Activated T-helper 2 cell treated with anti-CD3 and anti-CD28 coated beads, Interferon-gamma antibody, Interleukin-2, Interleukin-4, amounts not matched to agents 10 μg/mL and 5 μg/mL and 100 μg/mL, durations not matched to agents 14 hours and 24 hours and 36 hours (primary cell): ENCODE measurements at regions not wholly inside any gene's neighbourhood (a gene's known extent, or its start where the extent isn't known, plus 50 kb on each side); places are given as distances from the start of the nearest gene placed in this dataset.
"Not testable (repeated sequence)": the region's sequence is repeated elsewhere in the genome, so short reads cannot be mapped to it uniquely, and the experiment has no call there.

Experiments
- DNase-seq: peaks from one replicate; pipeline ENCODE4 v3.0.0; 2021; ENCODE audit warnings: low spot score
- H3K27ac Mint-ChIP-seq: one replicate; pipeline ENCODE4 v1.8.0; 2021; ENCODE audit warnings: mixed read lengths
- H3K27me3 Mint-ChIP-seq: one replicate; pipeline ENCODE4 v1.8.0; 2021; ENCODE audit warnings: low read depth, mixed read lengths
- H3K36me3 Mint-ChIP-seq: one replicate; pipeline ENCODE4 v1.8.0; 2021; ENCODE audit warnings: low read depth, mixed read lengths
- H3K4me1 Mint-ChIP-seq: one replicate; pipeline ENCODE4 v1.8.0; 2021; ENCODE audit warnings: low read depth, mixed read lengths
- H3K4me3 Mint-ChIP-seq: one replicate; pipeline ENCODE4 v1.8.0; 2021; ENCODE audit warnings: low read depth, mild to moderate bottlenecking, moderate library complexity, mixed read lengths
- H3K9me3 Mint-ChIP-seq: one replicate; pipeline ENCODE4 v1.8.0; 2021; ENCODE audit warnings: mixed read lengths
- intact Hi-C: fragments of 100-400 bp; cut with micrococcal nuclease; formaldehyde crosslinking; loops from one replicate; pipeline ENCODE4 v1.15.1; 2023

DNA sequence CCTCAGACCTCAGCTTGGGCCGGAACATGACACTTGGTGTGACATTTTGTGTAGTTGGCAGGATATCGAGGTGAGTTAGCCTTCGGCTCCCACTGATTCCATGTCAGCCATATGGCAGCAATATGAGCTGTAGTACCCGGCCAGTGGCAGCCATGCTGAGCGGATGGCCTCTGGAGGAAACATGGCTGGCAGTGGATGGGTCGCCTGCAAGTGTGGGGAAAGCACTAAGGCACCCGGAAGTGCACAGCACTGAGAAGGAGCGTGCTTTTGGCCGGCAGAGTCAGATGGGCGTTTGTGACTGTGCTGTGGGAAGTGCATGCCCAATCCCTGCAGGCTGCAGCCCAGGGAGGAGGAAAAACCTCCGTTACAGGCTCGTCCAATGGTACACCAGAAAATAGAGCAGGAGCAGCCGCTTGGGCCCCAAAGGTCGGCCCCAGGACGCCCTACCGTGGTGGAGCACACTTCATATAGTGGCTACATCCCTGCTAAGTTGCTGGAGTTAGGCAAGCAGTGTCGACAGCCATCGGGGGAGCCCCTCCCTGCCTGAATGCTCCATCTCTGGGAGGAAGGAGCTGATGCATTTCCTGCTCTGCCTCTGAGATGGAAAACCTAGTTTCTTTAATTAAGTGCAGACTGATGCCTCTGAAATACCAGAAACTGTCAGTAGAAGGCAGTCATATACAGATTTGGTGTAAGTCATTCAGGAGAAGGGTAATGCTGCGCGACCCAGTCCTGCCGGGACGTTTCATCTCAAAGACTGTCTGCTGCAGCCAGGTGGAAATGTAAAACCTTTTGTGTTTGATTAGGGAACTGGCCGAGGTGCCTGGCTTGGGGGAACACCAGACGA is 2185.8 kb upstream of the ACO1 start:
- H3K9me3 Mint-ChIP-seq: peaks cover 13% of the 10 kb centered on the region
- H3K4me1 Mint-ChIP-seq: no peaks in the 10 kb centered on the region
- DNase-seq: no peak
- H3K4me3 Mint-ChIP-seq: no peak overlapping the region
- no peaks in the 10 kb centered on the region for H3K36me3 Mint-ChIP-seq
- no peak overlapping the region for H3K27ac Mint-ChIP-seq
- intact Hi-C loops: no loop called here
- H3K27me3 Mint-ChIP-seq: no peaks in the 10 kb centered on the region

DNA sequence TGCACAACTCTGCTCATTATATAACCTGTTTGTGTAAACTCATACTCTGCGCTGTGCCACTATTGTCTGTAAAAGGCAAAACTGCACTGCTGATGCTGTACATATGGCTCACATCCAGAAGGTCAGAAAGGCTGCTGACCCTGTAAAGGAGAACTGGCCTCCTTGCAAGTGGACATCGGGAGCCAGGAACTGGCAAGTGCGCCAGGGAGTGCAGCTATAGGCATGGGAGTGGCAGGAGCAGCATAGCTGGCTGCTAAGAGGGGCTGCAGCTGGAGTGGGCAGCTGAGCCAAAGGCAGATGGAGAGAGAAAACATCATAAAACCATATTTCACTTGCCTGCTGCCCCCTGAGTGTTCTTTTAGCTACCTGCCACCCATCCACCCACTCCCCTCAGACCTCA is 2183.4 kb upstream of the ACO1 start:
- Mint-ChIP-seq H3K27ac (no peak overlapping the region), H3K36me3 (no peaks in the 10 kb centered on the region), H3K4me1 (no peaks in the 10 kb centered on the region), H3K4me3 (no peak overlapping the region), H3K9me3 (peaks cover 17% of the 10 kb centered on the region), H3K27me3 (no peaks in the 10 kb centered on the region)
- no peak for DNase-seq
- intact Hi-C loops: no loop called here

DNA sequence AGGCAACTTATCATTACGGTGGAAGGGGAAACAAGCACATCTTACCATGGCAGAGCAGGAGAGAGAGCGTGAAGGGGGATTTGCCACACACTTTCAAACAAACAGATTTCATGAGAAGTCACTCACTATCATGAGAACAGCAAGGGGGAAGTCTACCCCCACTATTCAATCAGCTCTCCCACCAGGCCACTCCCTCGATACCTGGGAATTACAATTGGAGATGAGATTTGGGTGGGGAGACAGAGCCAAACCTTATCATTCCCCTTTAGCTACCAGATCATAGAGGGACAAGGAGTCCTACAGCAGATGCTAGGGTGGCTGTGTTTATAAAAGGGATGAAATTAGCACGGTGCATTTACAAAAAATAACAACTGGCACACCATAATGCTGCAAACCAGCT is 2149.4 kb upstream of the ACO1 start:
- Mint-ChIP-seq H3K4me1 (no peaks in the 10 kb centered on the region), H3K27ac (no peak overlapping the region), H3K27me3 (no peaks in the 10 kb centered on the region), H3K4me3 (no peak overlapping the region), H3K36me3 (no peaks in the 10 kb centered on the region), H3K9me3 (no peaks in the 10 kb centered on the region)
- DNase-seq: no peak
- intact Hi-C loops: no loop called here

DNA sequence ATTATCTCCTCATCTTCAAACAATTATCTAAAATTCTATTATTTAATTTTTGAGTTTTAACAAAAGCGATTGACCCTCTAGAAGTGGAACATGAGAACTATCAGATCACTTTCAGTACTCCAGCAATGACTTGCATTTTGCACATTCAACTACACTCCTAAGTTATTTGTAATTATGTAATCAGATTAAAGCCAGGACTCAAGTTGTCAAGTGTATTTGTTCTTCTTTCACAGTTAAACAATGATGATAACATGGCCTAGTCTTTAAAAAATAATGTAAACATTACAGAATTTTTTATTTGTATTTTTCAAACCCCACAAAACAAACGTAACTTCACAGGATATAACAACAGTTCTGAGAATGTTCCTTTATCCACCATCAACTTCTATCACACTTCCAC is 2148.9 kb upstream of the ACO1 start:
- no peaks in the 10 kb centered on the region for H3K9me3 Mint-ChIP-seq
- H3K4me1 Mint-ChIP-seq: no peaks in the 10 kb centered on the region
- no peak overlapping the region for H3K27ac Mint-ChIP-seq
- DNase-seq: no peak
- no peak overlapping the region for H3K4me3 Mint-ChIP-seq
- intact Hi-C loops: no loop called here
- H3K36me3 Mint-ChIP-seq: no peaks in the 10 kb centered on the region
- H3K27me3 Mint-ChIP-seq: no peaks in the 10 kb centered on the region

GRCh38 chr9:30239878-30240277 is 2144.6 kb upstream of the ACO1 start:
- Mint-ChIP-seq H3K4me3 (no peak overlapping the region), H3K27ac (no peak overlapping the region), H3K27me3 (no peaks in the 10 kb centered on the region), H3K9me3 (no peaks in the 10 kb centered on the region), H3K36me3 (no peaks in the 10 kb centered on the region), H3K4me1 (no peaks in the 10 kb centered on the region)
- intact Hi-C loops: no loop called here
- DNase-seq: no peak

DNA sequence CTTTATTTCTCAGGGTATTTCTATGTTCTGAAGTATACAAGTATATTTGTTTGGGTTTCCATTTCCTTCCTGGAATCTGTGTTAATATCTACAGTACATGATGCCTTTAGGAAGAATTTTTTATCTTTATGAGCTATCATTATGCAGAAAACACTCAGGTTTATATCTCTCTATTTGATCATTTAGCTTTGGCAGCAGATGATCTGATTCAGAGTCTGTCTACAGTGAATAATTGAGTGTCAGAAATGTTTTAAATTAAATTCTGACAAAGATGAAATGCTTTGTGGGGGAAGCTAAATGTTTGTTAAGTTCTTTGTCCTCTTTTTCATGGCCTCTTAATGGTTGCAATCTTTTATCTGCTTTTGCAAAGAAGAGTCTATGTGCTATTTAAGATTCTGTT is 2141.0 kb upstream of the ACO1 start:
- H3K4me1 Mint-ChIP-seq: no peaks in the 10 kb centered on the region
- H3K27me3 Mint-ChIP-seq: no peaks in the 10 kb centered on the region
- no peaks in the 10 kb centered on the region for H3K9me3 Mint-ChIP-seq
- H3K27ac Mint-ChIP-seq: no peak overlapping the region
- no peak for DNase-seq
- H3K4me3 Mint-ChIP-seq: no peak overlapping the region
- intact Hi-C loops: no loop called here
- no peaks in the 10 kb centered on the region for H3K36me3 Mint-ChIP-seq

DNA sequence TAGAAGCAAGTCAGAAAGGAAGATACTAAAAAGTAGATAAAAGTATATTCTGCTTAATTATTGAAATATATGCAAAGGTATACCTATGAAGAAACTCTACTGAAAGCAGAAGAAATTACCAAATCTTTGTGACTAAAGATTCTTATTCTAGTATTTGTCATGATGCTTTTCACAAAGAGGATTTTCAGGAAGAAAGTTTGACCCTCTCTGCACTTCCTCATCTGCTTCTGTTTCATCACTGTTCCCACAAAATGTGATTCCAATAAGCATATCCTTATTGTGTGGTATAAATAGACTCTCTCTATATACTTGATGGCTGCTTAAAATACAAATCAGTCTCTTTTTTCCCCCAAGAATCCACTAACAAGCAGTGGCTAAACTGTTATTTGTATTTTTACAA is 2139.6 kb upstream of the ACO1 start:
- Mint-ChIP-seq H3K27me3 (no peaks in the 10 kb centered on the region), H3K36me3 (no peaks in the 10 kb centered on the region), H3K27ac (no peak overlapping the region), H3K9me3 (no peaks in the 10 kb centered on the region), H3K4me1 (no peaks in the 10 kb centered on the region), H3K4me3 (no peak overlapping the region)
- intact Hi-C loops: no loop called here
- DNase-seq: no peak

DNA sequence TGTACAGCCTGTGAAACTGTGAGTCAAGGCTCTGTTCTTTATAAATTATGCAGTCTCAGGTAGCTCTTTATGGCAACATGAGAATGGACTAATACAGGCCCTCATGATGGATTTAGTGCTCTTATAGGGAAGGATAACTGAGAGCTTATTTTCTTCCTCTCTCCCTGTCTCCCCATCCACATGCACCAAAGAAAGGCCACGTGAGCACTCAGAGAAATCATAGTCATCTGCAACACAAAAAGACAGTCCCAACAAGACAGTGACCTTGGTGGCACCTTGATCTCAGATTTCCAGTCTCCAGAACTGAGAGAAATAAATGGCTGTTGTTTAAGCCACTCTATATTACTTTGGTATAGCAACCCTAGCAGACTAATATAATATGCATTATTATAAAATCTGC is 2133.6 kb upstream of the ACO1 start:
- intact Hi-C loops: no loop called here
- no peak for DNase-seq
- Mint-ChIP-seq H3K36me3 (no peaks in the 10 kb centered on the region), H3K27ac (no peak overlapping the region), H3K4me3 (no peak overlapping the region), H3K4me1 (no peaks in the 10 kb centered on the region), H3K9me3 (no peaks in the 10 kb centered on the region), H3K27me3 (no peaks in the 10 kb centered on the region)

GRCh38 chr9:30258094-30258493 is 2126.3 kb upstream of the ACO1 start:
- intact Hi-C loops: no loop called here
- Mint-ChIP-seq H3K4me1 (no peaks in the 10 kb centered on the region), H3K36me3 (no peaks in the 10 kb centered on the region), H3K4me3 (no peak overlapping the region), H3K27ac (no peak overlapping the region), H3K27me3 (no peaks in the 10 kb centered on the region), H3K9me3 (peaks cover 18% of the 10 kb centered on the region)
- no peak for DNase-seq

GRCh38 chr9:30280229-30280900 is 2104.1 kb upstream of the ACO1 start:
- Mint-ChIP-seq H3K27me3 (no peaks in the 10 kb centered on the region), H3K9me3 (peaks cover 18% of the 10 kb centered on the region), H3K4me3 (no peak overlapping the region), H3K4me1 (no peaks in the 10 kb centered on the region), H3K36me3 (no peaks in the 10 kb centered on the region), H3K27ac (no peak overlapping the region)
- DNase-seq: no peak
- intact Hi-C loops: no loop called here

DNA sequence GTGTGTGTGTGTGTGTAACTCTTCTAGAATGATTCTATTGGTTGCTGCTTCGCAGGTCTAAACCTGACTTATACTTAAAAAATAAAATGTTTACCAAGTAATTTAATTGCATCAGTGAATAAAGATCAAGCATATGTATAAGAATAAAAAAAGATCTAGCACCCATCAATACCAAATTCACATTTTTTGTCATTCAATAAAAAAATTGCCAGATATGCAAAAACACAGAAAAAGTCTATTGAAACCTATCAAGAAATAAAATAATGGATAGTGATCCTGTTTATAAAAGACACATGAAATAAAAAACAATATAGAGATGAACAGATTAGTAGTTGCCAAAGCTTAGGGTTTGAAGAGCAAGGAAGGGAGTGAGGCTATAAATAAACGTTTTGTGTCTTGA is 2095.0 kb upstream of the ACO1 start:
- intact Hi-C loops: no loop called here
- Mint-ChIP-seq H3K36me3 (no peaks in the 10 kb centered on the region), H3K27ac (no peak overlapping the region), H3K4me1 (no peaks in the 10 kb centered on the region), H3K9me3 (no peaks in the 10 kb centered on the region), H3K4me3 (no peak overlapping the region), H3K27me3 (no peaks in the 10 kb centered on the region)
- DNase-seq: no peak

- H3K9me3 Mint-ChIP-seq, H3K4me1 Mint-ChIP-seq, H3K27ac Mint-ChIP-seq, intact Hi-C loops, H3K4me3 Mint-ChIP-seq, H3K27me3 Mint-ChIP-seq, DNase-seq, H3K36me3 Mint-ChIP-seq: not testable (repeated sequence)
These were observed 2092.4 kb upstream of the ACO1 start for GRCh38 chr9:30292026-30292425.

DNA sequence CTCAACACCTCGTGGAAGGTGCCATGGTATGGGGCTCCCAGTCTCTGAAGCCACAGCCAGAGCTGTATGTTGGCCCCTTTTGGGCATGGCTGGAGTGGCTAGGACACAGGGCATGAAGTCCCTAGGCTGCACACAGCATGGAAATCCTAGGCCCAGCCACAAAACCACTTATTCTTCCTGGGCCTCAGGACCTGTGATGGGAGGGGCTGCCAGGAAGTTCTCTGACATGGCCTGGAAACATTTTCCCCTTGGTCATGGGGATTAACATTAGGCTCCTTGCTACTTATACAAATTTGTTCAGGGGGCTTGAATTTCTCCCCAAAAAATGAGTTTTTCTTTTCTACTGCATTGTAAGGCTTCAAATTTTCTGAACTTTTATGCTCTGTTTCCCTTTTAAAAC is 2091.2 kb upstream of the ACO1 start:
- Mint-ChIP-seq H3K27me3 (no peaks in the 10 kb centered on the region), H3K4me3 (no peak overlapping the region), H3K36me3 (no peaks in the 10 kb centered on the region), H3K27ac (no peak overlapping the region), H3K4me1 (no peaks in the 10 kb centered on the region), H3K9me3 (peaks cover 2% of the 10 kb centered on the region)
- intact Hi-C loops: no loop called here
- DNase-seq: no peak
